IMR-90 (cell line): ENCODE measurements at regions not wholly inside any gene's neighbourhood (a gene's known extent, or its start where the extent isn't known, plus 50 kb on each side); places are given as distances from the start of the nearest gene placed in this dataset.

ENCODE experiments used
- ATAC-seq: fragments of 200-7000 bp; cut with Tn5 transposase; 2 replicates; pipeline ENCODE4 v1.9.1; 2020; ENCODE audit warnings: low read depth, mild to moderate bottlenecking, moderate library complexity
- BruUV-seq: library from RNA; stranded (reverse); fragments of 400-500 nt; replicated peaks from 2 replicates; lab custom pipeline; 2021; lab: Mats Ljungman, UMichigan
- CTCF ChIA-PET: fragments of 300-600 bp; formaldehyde crosslinking; extraction: SDS; loops from one replicate; lab custom pipeline; 2021; ENCODE audit warnings: antibody characterized with exemption; lab: Yijun Ruan, JAX
- POLR2A ChIA-PET: fragments of 300-600 bp; sonication (Branson Sonifier 250); formaldehyde crosslinking; loops from one replicate; lab custom pipeline; 2022; ENCODE audit warnings: antibody characterized with exemption; ENCODE audit not compliant: unreplicated experiment; lab: Charles Lee
- DNase-seq: peaks from one replicate; pipeline ENCODE4 v3.0.0; 2013
- H2AFZ ChIP-seq: replicated peaks from 2 replicates; pipeline ENCODE3; 2013; ENCODE audit warnings: low read length, mild to moderate bottlenecking; ENCODE audit not compliant: poor library complexity
- H2AK5ac ChIP-seq: 2 replicates; pipeline ENCODE4 v1.6.1; 2013; ENCODE audit warnings: low read depth, low read length, inconsistent platforms
- H2AK9ac ChIP-seq: replicated peaks from 2 replicates; pipeline ENCODE3; 2013; ENCODE audit warnings: mild to moderate bottlenecking, low read depth, low read length, moderate library complexity; ENCODE audit not compliant: poor library complexity
- H2BK120ac ChIP-seq: 2 replicates; pipeline ENCODE4 v1.6.1; 2013; ENCODE audit warnings: low read depth, low read length, inconsistent platforms
- H2BK15ac ChIP-seq: 3 replicates; pipeline ENCODE4 v1.6.1; 2013; ENCODE audit warnings: low read depth, low read length, inconsistent platforms
- H2BK20ac ChIP-seq: 2 replicates; pipeline ENCODE4 v1.6.1; 2013; ENCODE audit warnings: low read depth, mild to moderate bottlenecking, inconsistent platforms, low read length, moderate library complexity
- H2BK5ac ChIP-seq: 2 replicates; pipeline ENCODE4 v1.6.1; 2013; ENCODE audit warnings: mild to moderate bottlenecking, low read depth, low read length, inconsistent platforms; ENCODE audit not compliant: poor library complexity, severe bottlenecking
- H3K14ac ChIP-seq: replicated peaks from 2 replicates; pipeline ENCODE4 v1.6.1; 2013; ENCODE audit warnings: low read depth, low read length, inconsistent platforms
- H3K18ac ChIP-seq: 2 replicates; pipeline ENCODE4 v1.6.1; 2013; ENCODE audit warnings: low read depth, low read length, control low read depth
- H3K23ac ChIP-seq: 2 replicates; pipeline ENCODE4 v1.6.1; 2013; ENCODE audit warnings: low read depth, low read length, inconsistent platforms
- H3K27ac ChIP-seq: 2 replicates; pipeline ENCODE4 v1.5.1; 2013; ENCODE audit warnings: mild to moderate bottlenecking, control low read depth, low read length; ENCODE audit not compliant: insufficient read depth
- H3K27me3 ChIP-seq: 2 replicates; pipeline ENCODE4 v1.6.1; 2013; ENCODE audit warnings: low read length; ENCODE audit not compliant: control insufficient read depth, insufficient read depth
- H3K36me3 ChIP-seq: 2 replicates; pipeline ENCODE4 v1.6.1; 2013; ENCODE audit warnings: low read length, mixed read lengths; ENCODE audit not compliant: control insufficient read depth, insufficient read depth
- H3K4ac ChIP-seq: 2 replicates; pipeline ENCODE4 v1.6.1; 2013; ENCODE audit warnings: low read depth, low read length, inconsistent platforms
- H3K4me1 ChIP-seq: 2 replicates; pipeline ENCODE4 v1.6.1; 2013; ENCODE audit warnings: low read length, mixed read lengths; ENCODE audit not compliant: control insufficient read depth, insufficient read depth
- H3K4me2 ChIP-seq: 2 replicates; pipeline ENCODE4 v1.6.1; 2013; ENCODE audit warnings: low read depth, mild to moderate bottlenecking, control low read depth, low read length, moderate library complexity
- H3K4me3 ChIP-seq: 2 replicates; pipeline ENCODE4 v1.5.1; 2013; ENCODE audit warnings: low read depth, mild to moderate bottlenecking, control low read depth, low read length, moderate library complexity; ENCODE audit not compliant: insufficient read depth
- H3K56ac ChIP-seq: 2 replicates; pipeline ENCODE4 v1.6.1; 2013; ENCODE audit warnings: low read length, inconsistent platforms; ENCODE audit not compliant: insufficient read depth; ENCODE audit errors: extremely low read depth
- H3K79me1 ChIP-seq, 2 experiments: 2 replicates each; pipeline ENCODE4 v1.6.1; 2013; ENCODE audit warnings: low read length in 2 of 2, inconsistent platforms in 1 of 2, low read depth in 1 of 2
- H3K9ac ChIP-seq: 2 replicates; pipeline ENCODE4 v1.6.1; 2013; ENCODE audit warnings: low read depth, low read length, control low read depth
- H3K9me1 ChIP-seq: 2 replicates; pipeline ENCODE4 v1.6.1; 2013; ENCODE audit warnings: low read length, inconsistent platforms; ENCODE audit not compliant: insufficient read depth
- H3K9me3 ChIP-seq: 2 replicates; pipeline ENCODE4 v1.6.1; 2013; ENCODE audit warnings: low read length; ENCODE audit not compliant: control insufficient read depth, insufficient read depth
- H4K20me1 ChIP-seq: 2 replicates; pipeline ENCODE4 v1.6.1; 2013; ENCODE audit warnings: low read length, inconsistent platforms; ENCODE audit not compliant: insufficient read depth
- H4K5ac ChIP-seq: 2 replicates; pipeline ENCODE4 v1.6.1; 2013; ENCODE audit warnings: mild to moderate bottlenecking, low read depth, low read length, control low read depth
- H4K8ac ChIP-seq, 2 experiments: 2 replicates each; pipeline ENCODE4 v1.6.1; 2013; ENCODE audit warnings: low read depth in 2 of 2, low read length in 2 of 2, control low read depth in 1 of 2, inconsistent platforms in 1 of 2
- H4K91ac ChIP-seq: 2 replicates; pipeline ENCODE4 v1.6.1; 2013; ENCODE audit warnings: low read depth, low read length, inconsistent platforms; ENCODE audit not compliant: insufficient read depth
- BHLHE40 ChIP-seq: fragments of 150-350 bp; IDR thresholded peaks from 2 replicates; pipeline ENCODE4 v1.6.1; 2016; ENCODE audit warnings: mild to moderate bottlenecking, low read depth, low read length
- CEBPB ChIP-seq: IDR thresholded peaks from 2 replicates; pipeline ENCODE4 v1.6.1; 2012; ENCODE audit warnings: low read depth, low read length, improper control_type of control experiment
- CHD1 ChIP-seq: IDR thresholded peaks from 2 replicates; pipeline ENCODE4 v1.6.1; 2012; ENCODE audit warnings: low read depth, low read length, improper control_type of control experiment
- FOS ChIP-seq: fragments of 150-350 bp; IDR thresholded peaks from 2 replicates; pipeline ENCODE4 v1.6.1; 2016; ENCODE audit warnings: low read depth, low read length
- MAFK ChIP-seq: IDR thresholded peaks from 2 replicates; pipeline ENCODE4 v1.6.1; 2012; ENCODE audit warnings: low read depth, low read length, improper control_type of control experiment
- MAZ ChIP-seq: IDR thresholded peaks from 2 replicates; pipeline ENCODE4 v1.6.1; 2012; ENCODE audit warnings: low read depth, mild to moderate bottlenecking, low read length, improper control_type of control experiment, moderate library complexity, borderline replicate concordance
- MXI1 ChIP-seq: IDR thresholded peaks from 2 replicates; pipeline ENCODE4 v1.6.1; 2012; ENCODE audit warnings: low read depth, mild to moderate bottlenecking, low read length, moderate library complexity, borderline replicate concordance
- NFE2L2 ChIP-seq: fragments of 150-350 bp; IDR thresholded peaks from 2 replicates; pipeline ENCODE4 v1.6.1; 2016; ENCODE audit warnings: low read depth, mild to moderate bottlenecking, low read length
- POLR2A ChIP-seq: IDR thresholded peaks from 2 replicates; pipeline ENCODE4 v1.6.1; 2012; ENCODE audit warnings: mild to moderate bottlenecking, low read depth, low read length
- RAD21 ChIP-seq: IDR thresholded peaks from 2 replicates; pipeline ENCODE4 v1.6.1; 2012; ENCODE audit warnings: low read length, improper control_type of control experiment
- RCOR1 ChIP-seq: IDR thresholded peaks from 2 replicates; pipeline ENCODE4 v1.6.1; 2012; ENCODE audit warnings: mild to moderate bottlenecking, low read length, improper control_type of control experiment; ENCODE audit not compliant: insufficient replicate concordance
- RFX5 ChIP-seq: IDR thresholded peaks from 2 replicates; pipeline ENCODE4 v1.8.0; 2012; ENCODE audit warnings: low read depth, mild to moderate bottlenecking, low read length, moderate library complexity
- SMC3 ChIP-seq: fragments of 150-350 bp; IDR thresholded peaks from 2 replicates; pipeline ENCODE4 v1.6.1; 2016; ENCODE audit warnings: low read depth, mild to moderate bottlenecking, antibody characterized with exemption, low read length, moderate library complexity
- dilution Hi-C: fragments of 300-500 bp; cut with HindIII; formaldehyde crosslinking; loops from one replicate; pipeline ENCODE4 v1.14.3; 2018; ENCODE audit warnings: low sequenced_read_pairs; ENCODE audit not compliant: unreplicated experiment
- in situ Hi-C: fragments of 300-500 bp; cut with MboI; formaldehyde crosslinking; loops from 3 replicates; pipeline ENCODE4 v1.14.3; 2019; ENCODE audit warnings: low sequenced_read_pairs, inconsistent platforms, mixed read lengths
- intact Hi-C: fragments of 100-400 bp; cut with micrococcal nuclease; formaldehyde crosslinking; loops from 2 replicates; pipeline ENCODE4 v1.10.0; 2022
- TF ChIP-seq, protein P1 (sequence below): fragments of 150-350 bp; IDR thresholded peaks from 2 replicates; pipeline ENCODE4 v1.6.1; 2016; ENCODE audit warnings: low read depth, mild to moderate bottlenecking, low read length, moderate library complexity, borderline replicate concordance
- TF ChIP-seq, protein P2 (sequence below): conservative IDR thresholded peaks from 2 replicates; pipeline ENCODE4 v1.5.1; 2012; ENCODE audit warnings: mild to moderate bottlenecking, low read depth, low read length, improper control_type of control experiment
- TF ChIP-seq, protein P3 (sequence below): fragments of 150-350 bp; IDR thresholded peaks from 2 replicates; pipeline ENCODE4 v1.6.1; 2017; ENCODE audit warnings: mild to moderate bottlenecking, antibody characterized with exemption, low read length, low read depth

DNA sequence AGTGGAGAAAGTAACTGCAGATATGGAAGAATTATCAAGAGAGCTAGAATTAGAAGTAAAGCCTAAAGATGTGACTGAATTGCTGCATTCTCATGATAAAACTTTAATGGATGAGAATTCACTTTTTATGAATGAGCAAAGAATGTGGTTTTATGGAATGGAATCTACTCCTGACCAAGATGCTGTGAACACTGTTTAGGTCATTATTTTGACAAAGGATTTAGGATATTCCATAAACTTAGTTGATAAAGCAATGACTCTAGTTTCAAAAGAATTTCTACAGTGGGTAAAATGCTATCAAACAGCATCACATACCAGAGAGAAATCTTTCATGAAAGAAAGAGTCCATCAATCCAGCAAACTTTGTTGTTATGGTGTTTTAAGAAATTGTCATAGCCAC, 1317.7 kb upstream of the ACVR2A start:
- no peak overlapping the region for H3K18ac ChIP-seq

More for the DNA sequence above, 1317.7 kb upstream of the ACVR2A start:
- Histone ChIP-seq H2BK120ac (no peak overlapping the region), H3K9me1 (no peaks in the 10 kb centered on the region), H4K8ac (no peak overlapping the region), H3K27me3 (no peaks in the 10 kb centered on the region), H3K23ac (no peak overlapping the region), H2BK20ac (no peak overlapping the region), H2AK9ac (no peak overlapping the region), H3K4ac (no peak overlapping the region), H4K20me1 (no peaks in the 10 kb centered on the region), H3K9ac (no peak overlapping the region), H3K4me1 (no peaks in the 10 kb centered on the region), H3K14ac (no peak overlapping the region), H3K56ac (no peak overlapping the region), H3K27ac (no peak overlapping the region), H3K4me3 (no peak overlapping the region), H2AFZ (no peak overlapping the region), H3K4me2 (no peak overlapping the region), H4K5ac (no peak overlapping the region), H3K79me1 (no peaks in the 10 kb centered on the region), H2AK5ac (no peak overlapping the region), H2BK5ac (no peak overlapping the region), H4K91ac (no peak overlapping the region), H3K9me3 (0 out of 2 replicates have a peak, but pooled peaks cover 3% of the 10 kb centered on the region), H3K36me3 (no peaks in the 10 kb centered on the region), H2BK15ac (no peak overlapping the region)
- in situ Hi-C loops (no loop called here), dilution Hi-C loops (no loop called here), intact Hi-C loops (loop anchor here (10.0 kb wide), 1 partner anchor 2002 kb away; the partner anchor contains the start of gene ZEB2)
- BruUV-seq, result no TSS peak
- TF ChIP-seq FOS (no peak), POLR2A (no peak), MXI1 (no peak), CEBPB (no peak), RCOR1 (no peak), CHD1 (no peak), NFE2L2 (no peak), RFX5 (no peak), BHLHE40 (no peak), MAZ (no peak), SMC3 (no peak), MAFK (no peak), RAD21 (no peak)
- TF ChIP-seq, protein P1, sequence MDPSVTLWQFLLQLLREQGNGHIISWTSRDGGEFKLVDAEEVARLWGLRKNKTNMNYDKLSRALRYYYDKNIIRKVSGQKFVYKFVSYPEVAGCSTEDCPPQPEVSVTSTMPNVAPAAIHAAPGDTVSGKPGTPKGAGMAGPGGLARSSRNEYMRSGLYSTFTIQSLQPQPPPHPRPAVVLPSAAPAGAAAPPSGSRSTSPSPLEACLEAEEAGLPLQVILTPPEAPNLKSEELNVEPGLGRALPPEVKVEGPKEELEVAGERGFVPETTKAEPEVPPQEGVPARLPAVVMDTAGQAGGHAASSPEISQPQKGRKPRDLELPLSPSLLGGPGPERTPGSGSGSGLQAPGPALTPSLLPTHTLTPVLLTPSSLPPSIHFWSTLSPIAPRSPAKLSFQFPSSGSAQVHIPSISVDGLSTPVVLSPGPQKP, result no peak
- TF ChIP-seq, protein P2, sequence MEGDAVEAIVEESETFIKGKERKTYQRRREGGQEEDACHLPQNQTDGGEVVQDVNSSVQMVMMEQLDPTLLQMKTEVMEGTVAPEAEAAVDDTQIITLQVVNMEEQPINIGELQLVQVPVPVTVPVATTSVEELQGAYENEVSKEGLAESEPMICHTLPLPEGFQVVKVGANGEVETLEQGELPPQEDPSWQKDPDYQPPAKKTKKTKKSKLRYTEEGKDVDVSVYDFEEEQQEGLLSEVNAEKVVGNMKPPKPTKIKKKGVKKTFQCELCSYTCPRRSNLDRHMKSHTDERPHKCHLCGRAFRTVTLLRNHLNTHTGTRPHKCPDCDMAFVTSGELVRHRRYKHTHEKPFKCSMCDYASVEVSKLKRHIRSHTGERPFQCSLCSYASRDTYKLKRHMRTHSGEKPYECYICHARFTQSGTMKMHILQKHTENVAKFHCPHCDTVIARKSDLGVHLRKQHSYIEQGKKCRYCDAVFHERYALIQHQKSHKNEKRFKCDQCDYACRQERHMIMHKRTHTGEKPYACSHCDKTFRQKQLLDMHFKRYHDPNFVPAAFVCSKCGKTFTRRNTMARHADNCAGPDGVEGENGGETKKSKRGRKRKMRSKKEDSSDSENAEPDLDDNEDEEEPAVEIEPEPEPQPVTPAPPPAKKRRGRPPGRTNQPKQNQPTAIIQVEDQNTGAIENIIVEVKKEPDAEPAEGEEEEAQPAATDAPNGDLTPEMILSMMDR, result no peak
- TF ChIP-seq, protein P3, sequence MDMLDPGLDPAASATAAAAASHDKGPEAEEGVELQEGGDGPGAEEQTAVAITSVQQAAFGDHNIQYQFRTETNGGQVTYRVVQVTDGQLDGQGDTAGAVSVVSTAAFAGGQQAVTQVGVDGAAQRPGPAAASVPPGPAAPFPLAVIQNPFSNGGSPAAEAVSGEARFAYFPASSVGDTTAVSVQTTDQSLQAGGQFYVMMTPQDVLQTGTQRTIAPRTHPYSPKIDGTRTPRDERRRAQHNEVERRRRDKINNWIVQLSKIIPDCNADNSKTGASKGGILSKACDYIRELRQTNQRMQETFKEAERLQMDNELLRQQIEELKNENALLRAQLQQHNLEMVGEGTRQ, result no peak
- ChIA-PET POLR2A (no interaction called here), CTCF (no interaction called here)
- ATAC-seq, result peak; percentile 61; the same call in 1 of the 2 replicates
- peak; percentile 45 for DNase-seq
